ENCODE measurements at regions not wholly inside any gene's neighbourhood (a gene's known extent, or its start where the extent isn't known, plus 50 kb on each side); places are given as distances from the start of the nearest gene placed in this dataset.

- ATAC-seq (no peak), DNase-seq (no peak)
- TF ChIP-seq, protein P1, sequence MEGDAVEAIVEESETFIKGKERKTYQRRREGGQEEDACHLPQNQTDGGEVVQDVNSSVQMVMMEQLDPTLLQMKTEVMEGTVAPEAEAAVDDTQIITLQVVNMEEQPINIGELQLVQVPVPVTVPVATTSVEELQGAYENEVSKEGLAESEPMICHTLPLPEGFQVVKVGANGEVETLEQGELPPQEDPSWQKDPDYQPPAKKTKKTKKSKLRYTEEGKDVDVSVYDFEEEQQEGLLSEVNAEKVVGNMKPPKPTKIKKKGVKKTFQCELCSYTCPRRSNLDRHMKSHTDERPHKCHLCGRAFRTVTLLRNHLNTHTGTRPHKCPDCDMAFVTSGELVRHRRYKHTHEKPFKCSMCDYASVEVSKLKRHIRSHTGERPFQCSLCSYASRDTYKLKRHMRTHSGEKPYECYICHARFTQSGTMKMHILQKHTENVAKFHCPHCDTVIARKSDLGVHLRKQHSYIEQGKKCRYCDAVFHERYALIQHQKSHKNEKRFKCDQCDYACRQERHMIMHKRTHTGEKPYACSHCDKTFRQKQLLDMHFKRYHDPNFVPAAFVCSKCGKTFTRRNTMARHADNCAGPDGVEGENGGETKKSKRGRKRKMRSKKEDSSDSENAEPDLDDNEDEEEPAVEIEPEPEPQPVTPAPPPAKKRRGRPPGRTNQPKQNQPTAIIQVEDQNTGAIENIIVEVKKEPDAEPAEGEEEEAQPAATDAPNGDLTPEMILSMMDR (IDR thresholded peaks at IDR 0.05), result no peak
- H3K27me3 ChIP-seq (ENCODE audit: low read depth), result no peaks in the 10 kb centered on the region
- no peaks in the 10 kb centered on the region for H3K9me3 ChIP-seq
- no peak overlapping the region for H3K4me3 ChIP-seq
- no peak overlapping the region for H3K27ac ChIP-seq
- H3K4me1 ChIP-seq, result no peaks in the 10 kb centered on the region
- intact Hi-C loops (cut with DNase I), result no loop called here
- H3K36me3 ChIP-seq, result no peaks in the 10 kb centered on the region
These were observed 911.5 kb upstream of the RAG2 start for GRCh38 chr11:37509506-37509905.

- intact Hi-C loops (cut with DNase I), result no loop called here
- Histone ChIP-seq H3K27me3 (ENCODE audit: low read depth) (no peaks in the 10 kb centered on the region), H3K4me1 (no peaks in the 10 kb centered on the region), H3K36me3 (no peaks in the 10 kb centered on the region), H3K4me3 (no peak overlapping the region), H3K9me3 (no peaks in the 10 kb centered on the region), H3K27ac (no peak overlapping the region)
- DNase-seq (no peak), ATAC-seq (no peak)
- TF ChIP-seq, protein P1 (IDR thresholded peaks at IDR 0.05), result no peak
These were observed 908.5 kb upstream of the RAG2 start for GRCh38 chr11:37506531-37506930.

GRCh38 chr11:37505406-37505805 is 907.4 kb upstream of the RAG2 start:
- TF ChIP-seq, protein P1 (IDR thresholded peaks at IDR 0.05), result no peak
- H3K4me3 ChIP-seq, result no peak overlapping the region
- no peaks in the 10 kb centered on the region for H3K27me3 ChIP-seq (ENCODE audit: low read depth)
- ATAC-seq (no peak), DNase-seq (no peak)
- H3K4me1 ChIP-seq, result no peaks in the 10 kb centered on the region
- H3K36me3 ChIP-seq, result no peaks in the 10 kb centered on the region
- no peak overlapping the region for H3K27ac ChIP-seq
- H3K9me3 ChIP-seq, result no peaks in the 10 kb centered on the region
- intact Hi-C loops (cut with DNase I), result no loop called here

DNA sequence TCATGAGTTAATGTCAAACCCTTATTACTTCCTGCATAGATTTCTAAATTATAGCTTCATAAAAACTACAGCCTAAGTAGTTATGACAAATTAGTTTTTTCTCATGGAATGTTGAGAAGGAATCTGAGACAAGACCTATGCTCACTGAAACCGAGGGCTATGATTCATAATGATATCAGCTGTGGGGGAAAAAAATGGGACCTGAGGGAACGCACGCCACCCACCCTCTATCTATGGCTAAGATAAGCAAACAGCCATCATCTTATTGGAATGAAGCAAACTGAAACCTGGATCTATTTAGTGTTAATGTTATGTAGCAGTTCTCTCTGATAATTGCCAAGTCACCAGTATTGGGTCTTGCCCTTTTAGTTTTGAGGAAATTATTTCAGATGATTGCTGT is 906.9 kb upstream of the RAG2 start:
- H3K27me3 ChIP-seq (ENCODE audit: low read depth), result no peaks in the 10 kb centered on the region
- ATAC-seq, result no peak
- no peak overlapping the region for H3K4me3 ChIP-seq
- intact Hi-C loops (cut with DNase I), result no loop called here
- no peak overlapping the region for H3K27ac ChIP-seq
- H3K9me3 ChIP-seq, result no peaks in the 10 kb centered on the region
- TF ChIP-seq, protein P1 (IDR thresholded peaks at IDR 0.05), result no peak
- no peaks in the 10 kb centered on the region for H3K36me3 ChIP-seq
- no peaks in the 10 kb centered on the region for H3K4me1 ChIP-seq
- no peak for DNase-seq

DNA sequence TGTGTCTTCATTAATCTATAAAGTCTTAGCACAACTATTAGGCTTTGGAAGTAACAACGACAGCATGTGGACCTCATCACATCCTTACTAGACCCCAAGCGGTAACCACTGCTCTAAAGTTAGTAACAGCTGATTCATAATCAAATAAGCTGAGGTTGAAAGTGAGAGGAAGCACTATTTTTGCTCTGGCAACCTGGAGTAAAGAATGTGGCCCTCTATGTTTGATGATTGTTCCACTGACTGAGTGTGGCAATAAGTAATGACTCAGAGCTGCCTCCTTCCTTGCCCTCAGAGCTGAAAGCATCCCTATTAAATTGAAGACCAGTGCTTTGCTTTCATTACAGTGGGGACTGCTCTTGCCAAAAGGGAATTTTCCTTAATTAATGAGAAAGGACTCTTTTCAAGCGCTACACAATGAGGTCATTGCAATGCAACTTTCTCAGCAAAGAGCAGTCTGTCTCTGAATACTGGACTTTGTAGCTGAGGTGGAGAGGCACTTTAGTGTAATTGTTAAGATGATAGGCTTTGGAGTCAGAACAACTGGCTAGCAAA is 906.1 kb upstream of the RAG2 start:
- ATAC-seq, result peak in 1 of 2 donors; percentile 11
- Histone ChIP-seq H3K27me3 (ENCODE audit: low read depth) (no peaks in the 10 kb centered on the region), H3K36me3 (no peaks in the 10 kb centered on the region), H3K27ac (no peak overlapping the region), H3K4me3 (no peak overlapping the region), H3K4me1 (no peaks in the 10 kb centered on the region), H3K9me3 (no peaks in the 10 kb centered on the region)
- TF ChIP-seq, protein P1 (IDR thresholded peaks at IDR 0.05), result no peak
- intact Hi-C loops (cut with DNase I), result no loop called here
- no peak for DNase-seq
